ENCODE measurements at regions not wholly inside any gene's neighbourhood (a gene's known extent, or its start where the extent isn't known, plus 50 kb on each side); places are given as distances from the start of the nearest gene placed in this dataset.
"Not testable (repeated sequence)": the region's sequence is repeated elsewhere in the genome, so short reads cannot be mapped to it uniquely, and the experiment has no call there.

GRCh38 chr4:131883181-131883580 is 1265.9 kb upstream of the PCDH10 start:
- H3K27ac ChIP-seq; H3K4me3 ChIP-seq; DNase-seq (ENCODE audit: low spot score): not testable (repeated sequence)

- not testable (repeated sequence) for DNase-seq (ENCODE audit: low spot score); H3K27ac ChIP-seq; H3K4me3 ChIP-seq
Measured at GRCh38 chr4:131925662-131926061, 1223.4 kb upstream of the PCDH10 start.

- not testable (repeated sequence) for H3K27ac ChIP-seq
Measured at GRCh38 chr4:131967646-131968045, 1181.4 kb upstream of the PCDH10 start.

GRCh38 chr4:131974730-131975129 is 1174.4 kb upstream of the PCDH10 start:
- DNase-seq (ENCODE audit: low spot score): no peak
- Histone ChIP-seq H3K27ac (no peak overlapping the region), H3K4me3 (peak overlapping the region; percentile 30)
- no peak for TF ChIP-seq CTCF (IDR thresholded peaks at IDR 0.05)

More at GRCh38 chr4:131967646-131968045, 1181.4 kb upstream of the PCDH10 start:
- not testable (repeated sequence) for DNase-seq (ENCODE audit: low spot score); H3K4me3 ChIP-seq

GRCh38 chr4:131975276-131976132 is 1173.6 kb upstream of the PCDH10 start:
- peak overlapping the region; percentile 36 for H3K4me3 ChIP-seq
- not testable (repeated sequence) for H3K27ac ChIP-seq; DNase-seq (ENCODE audit: low spot score)

- not testable (repeated sequence) for DNase-seq (ENCODE audit: low spot score); H3K27ac ChIP-seq
- H3K4me3 ChIP-seq: peak overlapping the region; percentile 36
Measured at GRCh38 chr4:131976133-131977002, 1172.7 kb upstream of the PCDH10 start.

GRCh38 chr4:131978120-131978519 is 1171.0 kb upstream of the PCDH10 start:
- no peak overlapping the region for H3K27ac ChIP-seq
- no peak overlapping the region for H3K4me3 ChIP-seq
- DNase-seq (ENCODE audit: low spot score): no peak
- no peak for TF ChIP-seq CTCF (IDR thresholded peaks at IDR 0.05)

GRCh38 chr4:131989576-131989975 is 1159.5 kb upstream of the PCDH10 start:
- DNase-seq (ENCODE audit: low spot score): no peak
- H3K4me3 ChIP-seq: no peak overlapping the region
- no peak overlapping the region for H3K27ac ChIP-seq
- TF ChIP-seq CTCF (IDR thresholded peaks at IDR 0.05): no peak

- no peak for TF ChIP-seq CTCF (IDR thresholded peaks at IDR 0.05)
- no peak for DNase-seq (ENCODE audit: low spot score)
- H3K4me3 ChIP-seq: no peak overlapping the region
- H3K27ac ChIP-seq: no peak overlapping the region
Measured at GRCh38 chr4:132001542-132001941, 1147.6 kb upstream of the PCDH10 start.

All from coronary artery (tissue), 2 donors.